ENCODE measurements at regions not wholly inside any gene's neighbourhood (a gene's known extent, or its start where the extent isn't known, plus 50 kb on each side); places are given as distances from the start of the nearest gene placed in this dataset.

DNA sequence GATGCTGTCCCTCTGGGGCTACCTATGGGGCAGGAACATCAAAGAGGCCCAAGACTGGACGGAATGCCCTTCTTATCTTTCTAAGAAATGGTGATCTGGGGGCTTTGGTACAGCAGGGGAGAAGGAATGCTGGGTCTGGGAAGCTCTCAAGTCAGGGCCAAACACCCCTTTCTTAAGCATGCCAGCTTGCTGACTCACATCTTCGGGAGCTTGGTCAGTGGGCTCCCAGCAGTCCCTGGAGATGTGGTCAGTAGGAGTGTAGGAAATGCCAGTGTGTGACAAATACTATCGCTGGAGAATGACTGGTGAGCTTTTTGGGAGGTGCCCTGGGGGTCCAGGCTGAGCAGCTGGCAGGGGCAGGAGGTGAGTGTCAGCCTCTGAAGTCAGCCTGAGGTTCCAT lies 105.0 kb upstream of the CDC42EP3 start:
- H3K27ac ChIP-seq (ENCODE audit: low read length) = no peak overlapping the region
- no peaks in the 10 kb centered on the region for H3K36me3 ChIP-seq (ENCODE audit: insufficient read depth, low read length)
- no peaks in the 10 kb centered on the region for H3K9me2 ChIP-seq (ENCODE audit: insufficient read depth, low read length)
- H3K9ac ChIP-seq (ENCODE audit: low read length) = no peak overlapping the region
- H3K79me2 ChIP-seq (replicated peaks; ENCODE audit: insufficient read depth, low read length) = no peaks in the 10 kb centered on the region
- no peaks in the 10 kb centered on the region for H3K27me3 ChIP-seq (ENCODE audit: insufficient read depth, low read depth, low read length)
- no peak for TF ChIP-seq MXI1 (conservative IDR thresholded peaks at IDR 0.05; ENCODE audit: poor library complexity, severe bottlenecking)
- TF ChIP-seq POLR2AphosphoS5 (IDR thresholded peaks at IDR 0.05) = no peak
- TF ChIP-seq, protein P1, sequence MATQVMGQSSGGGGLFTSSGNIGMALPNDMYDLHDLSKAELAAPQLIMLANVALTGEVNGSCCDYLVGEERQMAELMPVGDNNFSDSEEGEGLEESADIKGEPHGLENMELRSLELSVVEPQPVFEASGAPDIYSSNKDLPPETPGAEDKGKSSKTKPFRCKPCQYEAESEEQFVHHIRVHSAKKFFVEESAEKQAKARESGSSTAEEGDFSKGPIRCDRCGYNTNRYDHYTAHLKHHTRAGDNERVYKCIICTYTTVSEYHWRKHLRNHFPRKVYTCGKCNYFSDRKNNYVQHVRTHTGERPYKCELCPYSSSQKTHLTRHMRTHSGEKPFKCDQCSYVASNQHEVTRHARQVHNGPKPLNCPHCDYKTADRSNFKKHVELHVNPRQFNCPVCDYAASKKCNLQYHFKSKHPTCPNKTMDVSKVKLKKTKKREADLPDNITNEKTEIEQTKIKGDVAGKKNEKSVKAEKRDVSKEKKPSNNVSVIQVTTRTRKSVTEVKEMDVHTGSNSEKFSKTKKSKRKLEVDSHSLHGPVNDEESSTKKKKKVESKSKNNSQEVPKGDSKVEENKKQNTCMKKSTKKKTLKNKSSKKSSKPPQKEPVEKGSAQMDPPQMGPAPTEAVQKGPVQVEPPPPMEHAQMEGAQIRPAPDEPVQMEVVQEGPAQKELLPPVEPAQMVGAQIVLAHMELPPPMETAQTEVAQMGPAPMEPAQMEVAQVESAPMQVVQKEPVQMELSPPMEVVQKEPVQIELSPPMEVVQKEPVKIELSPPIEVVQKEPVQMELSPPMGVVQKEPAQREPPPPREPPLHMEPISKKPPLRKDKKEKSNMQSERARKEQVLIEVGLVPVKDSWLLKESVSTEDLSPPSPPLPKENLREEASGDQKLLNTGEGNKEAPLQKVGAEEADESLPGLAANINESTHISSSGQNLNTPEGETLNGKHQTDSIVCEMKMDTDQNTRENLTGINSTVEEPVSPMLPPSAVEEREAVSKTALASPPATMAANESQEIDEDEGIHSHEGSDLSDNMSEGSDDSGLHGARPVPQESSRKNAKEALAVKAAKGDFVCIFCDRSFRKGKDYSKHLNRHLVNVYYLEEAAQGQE (IDR thresholded peaks at IDR 0.05; ENCODE audit: borderline replicate concordance) = no peak
- no peak for TF ChIP-seq TAF1 (IDR thresholded peaks at IDR 0.05; ENCODE audit: low read depth)
- TF ChIP-seq, protein P2, sequence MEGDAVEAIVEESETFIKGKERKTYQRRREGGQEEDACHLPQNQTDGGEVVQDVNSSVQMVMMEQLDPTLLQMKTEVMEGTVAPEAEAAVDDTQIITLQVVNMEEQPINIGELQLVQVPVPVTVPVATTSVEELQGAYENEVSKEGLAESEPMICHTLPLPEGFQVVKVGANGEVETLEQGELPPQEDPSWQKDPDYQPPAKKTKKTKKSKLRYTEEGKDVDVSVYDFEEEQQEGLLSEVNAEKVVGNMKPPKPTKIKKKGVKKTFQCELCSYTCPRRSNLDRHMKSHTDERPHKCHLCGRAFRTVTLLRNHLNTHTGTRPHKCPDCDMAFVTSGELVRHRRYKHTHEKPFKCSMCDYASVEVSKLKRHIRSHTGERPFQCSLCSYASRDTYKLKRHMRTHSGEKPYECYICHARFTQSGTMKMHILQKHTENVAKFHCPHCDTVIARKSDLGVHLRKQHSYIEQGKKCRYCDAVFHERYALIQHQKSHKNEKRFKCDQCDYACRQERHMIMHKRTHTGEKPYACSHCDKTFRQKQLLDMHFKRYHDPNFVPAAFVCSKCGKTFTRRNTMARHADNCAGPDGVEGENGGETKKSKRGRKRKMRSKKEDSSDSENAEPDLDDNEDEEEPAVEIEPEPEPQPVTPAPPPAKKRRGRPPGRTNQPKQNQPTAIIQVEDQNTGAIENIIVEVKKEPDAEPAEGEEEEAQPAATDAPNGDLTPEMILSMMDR (IDR thresholded peaks at IDR 0.05; ENCODE audit: poor library complexity, severe bottlenecking) = no peak
- TF ChIP-seq RAD21 (conservative IDR thresholded peaks at IDR 0.05) = no peak
- no peak for TF ChIP-seq EP300 (conservative IDR thresholded peaks at IDR 0.05; ENCODE audit: poor library complexity, severe bottlenecking)
- TF ChIP-seq EZH2 (IDR thresholded peaks at IDR 0.05; ENCODE audit: borderline replicate concordance, insufficient read depth, low read length, poor library complexity, severe bottlenecking) = no peak
- TF ChIP-seq SMC3 (conservative IDR thresholded peaks at IDR 0.05; ENCODE audit: poor library complexity) = no peak
- H3F3A ChIP-seq (ENCODE audit: insufficient read depth, low read length, poor library complexity, severe bottlenecking) = no peaks in the 10 kb centered on the region
- H4K20me1 ChIP-seq (ENCODE audit: insufficient read depth) = no peaks in the 10 kb centered on the region
- H2AFZ ChIP-seq (ENCODE audit: low read depth, low read length) = no peak overlapping the region
- H3K4me2 ChIP-seq (ENCODE audit: low read length) = no peak overlapping the region
- no peaks in the 10 kb centered on the region for H3K9me3 ChIP-seq (ENCODE audit: low read length)
- no peak overlapping the region for H3K4me3 ChIP-seq (ENCODE audit: low read length)

DNA sequence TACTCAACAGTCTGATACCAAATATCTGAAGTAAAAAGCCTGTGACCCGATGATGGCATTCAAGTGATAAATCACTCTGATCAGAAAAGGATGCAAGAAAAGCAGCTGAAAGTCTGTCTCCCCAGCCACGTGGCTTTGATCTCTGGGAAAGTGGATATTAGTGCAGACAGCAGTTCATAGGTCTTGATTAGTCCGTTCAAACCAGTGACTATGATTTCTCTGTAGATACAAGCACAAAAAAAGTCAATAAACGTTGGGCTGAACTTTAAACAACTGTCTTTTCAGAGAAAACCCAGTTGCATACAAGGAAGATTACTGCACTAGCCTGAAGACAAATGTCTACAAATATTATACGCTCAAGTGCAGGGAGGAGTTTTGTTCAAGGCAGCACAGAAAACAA lies 107.7 kb upstream of the CDC42EP3 start:
- TF ChIP-seq MXI1 (conservative IDR thresholded peaks at IDR 0.05; ENCODE audit: poor library complexity, severe bottlenecking) (no peak), EZH2 (IDR thresholded peaks at IDR 0.05; ENCODE audit: borderline replicate concordance, insufficient read depth, low read length, poor library complexity, severe bottlenecking) (no peak), EP300 (conservative IDR thresholded peaks at IDR 0.05; ENCODE audit: poor library complexity, severe bottlenecking) (no peak)
- TF ChIP-seq, protein P2 (IDR thresholded peaks at IDR 0.05; ENCODE audit: poor library complexity, severe bottlenecking) = no peak
- TF ChIP-seq, protein P1 (IDR thresholded peaks at IDR 0.05; ENCODE audit: borderline replicate concordance) = no peak
- Histone ChIP-seq H3K9ac (ENCODE audit: low read length) (no peak overlapping the region), H3K27me3 (ENCODE audit: insufficient read depth, low read depth, low read length) (no peaks in the 10 kb centered on the region), H3K4me2 (ENCODE audit: low read length) (no peak overlapping the region), H3K9me3 (ENCODE audit: low read length) (no peaks in the 10 kb centered on the region), H2AFZ (ENCODE audit: low read depth, low read length) (no peak overlapping the region), H4K20me1 (ENCODE audit: insufficient read depth) (no peaks in the 10 kb centered on the region), H3K4me3 (ENCODE audit: low read length) (no peak overlapping the region), H3K27ac (ENCODE audit: low read length) (no peak overlapping the region), H3F3A (ENCODE audit: insufficient read depth, low read length, poor library complexity, severe bottlenecking) (no peaks in the 10 kb centered on the region), H3K36me3 (ENCODE audit: insufficient read depth, low read length) (no peaks in the 10 kb centered on the region), H3K9me2 (ENCODE audit: insufficient read depth, low read length) (no peaks in the 10 kb centered on the region), H3K79me2 (replicated peaks; ENCODE audit: insufficient read depth, low read length) (no peaks in the 10 kb centered on the region)

Data from neural cell (in vitro differentiated cells).